HFFc6 (cell line): ENCODE measurements at regions not wholly inside any gene's neighbourhood (a gene's known extent, or its start where the extent isn't known, plus 50 kb on each side); places are given as distances from the start of the nearest gene placed in this dataset.

Experiments
- DNase-seq: peaks from one replicate; pipeline ENCODE4 v3.0.0-alpha.2; 2018
- H3K27ac Mint-ChIP-seq: 2 replicates; pipeline ENCODE4 v1.8.0; 2020; ENCODE audit warnings: mild to moderate bottlenecking, mixed read lengths
- H3K27me3 Mint-ChIP-seq: 2 replicates; pipeline ENCODE4 v1.8.0; 2021; ENCODE audit warnings: mild to moderate bottlenecking, moderate library complexity, mixed read lengths; ENCODE audit not compliant: insufficient read depth
- H3K36me3 Mint-ChIP-seq: 2 replicates; pipeline ENCODE4 v1.8.0; 2021; ENCODE audit warnings: low read depth, mixed read lengths
- H3K4me1 Mint-ChIP-seq: 2 replicates; pipeline ENCODE4 v1.8.0; 2020; ENCODE audit warnings: low read depth, mixed read lengths
- H3K4me3 Mint-ChIP-seq: 2 replicates; pipeline ENCODE4 v1.8.0; 2020; ENCODE audit warnings: mild to moderate bottlenecking, moderate library complexity, mixed read lengths
- H3K9me3 Mint-ChIP-seq: 2 replicates; pipeline ENCODE4 v1.8.0; 2020; ENCODE audit warnings: mild to moderate bottlenecking, mixed read lengths
- CTCF ChIP-seq: fragments of 200-600 bp; sonication (generic); IDR thresholded peaks from 2 replicates; pipeline ENCODE4 v1.5.0; 2021; ENCODE audit warnings: antibody characterized with exemption, mild to moderate bottlenecking

GRCh38 chr7:118754608-118755007 is 530.1 kb downstream of the ANKRD7 start:
- Mint-ChIP-seq H3K4me1 (no peaks in the 10 kb centered on the region), H3K4me3 (no peak overlapping the region), H3K9me3 (peaks cover 31% of the 10 kb centered on the region), H3K36me3 (no peaks in the 10 kb centered on the region), H3K27me3 (no peaks in the 10 kb centered on the region; the same call in 1 of the 2 replicates), H3K27ac (no peak overlapping the region)
- DNase-seq, result no peak
- no peak for TF ChIP-seq CTCF

- H3K9me3 Mint-ChIP-seq, result peaks cover 31% of the 10 kb centered on the region
- H3K36me3 Mint-ChIP-seq, result no peaks in the 10 kb centered on the region
- H3K27me3 Mint-ChIP-seq, result no peaks in the 10 kb centered on the region; the same call in 1 of the 2 replicates
- no peak for TF ChIP-seq CTCF
- no peaks in the 10 kb centered on the region for H3K4me1 Mint-ChIP-seq
- DNase-seq, result no peak
- no peak overlapping the region for H3K27ac Mint-ChIP-seq
- no peak overlapping the region for H3K4me3 Mint-ChIP-seq
Observed at GRCh38 chr7:118755067-118755625, 530.6 kb downstream of the ANKRD7 start.

- Mint-ChIP-seq H3K4me1 (no peaks in the 10 kb centered on the region), H3K9me3 (peaks cover 24% of the 10 kb centered on the region; the same call in 1 of the 2 replicates), H3K4me3 (no peak overlapping the region), H3K27me3 (no peaks in the 10 kb centered on the region), H3K36me3 (no peaks in the 10 kb centered on the region), H3K27ac (no peak overlapping the region)
- TF ChIP-seq CTCF, result no peak
- DNase-seq, result no peak
Observed at GRCh38 chr7:118757066-118757465, 532.6 kb downstream of the ANKRD7 start.

- no peak for TF ChIP-seq CTCF
- no peaks in the 10 kb centered on the region for H3K4me1 Mint-ChIP-seq
- no peak overlapping the region for H3K27ac Mint-ChIP-seq
- H3K4me3 Mint-ChIP-seq, result no peak overlapping the region
- no peaks in the 10 kb centered on the region for H3K27me3 Mint-ChIP-seq
- peaks cover 24% of the 10 kb centered on the region; the same call in 1 of the 2 replicates for H3K9me3 Mint-ChIP-seq
- H3K36me3 Mint-ChIP-seq, result no peaks in the 10 kb centered on the region
- DNase-seq, result no peak
Observed at GRCh38 chr7:118758582-118758981, 534.1 kb downstream of the ANKRD7 start.

- Mint-ChIP-seq H3K4me3 (no peak overlapping the region), H3K27ac (no peak overlapping the region), H3K9me3 (peaks cover 32% of the 10 kb centered on the region), H3K4me1 (no peaks in the 10 kb centered on the region), H3K27me3 (no peaks in the 10 kb centered on the region), H3K36me3 (no peaks in the 10 kb centered on the region)
- TF ChIP-seq CTCF, result no peak
- DNase-seq, result no peak
Observed at GRCh38 chr7:118759921-118760320, 535.4 kb downstream of the ANKRD7 start.

GRCh38 chr7:118762451-118762850 is 537.9 kb downstream of the ANKRD7 start:
- Mint-ChIP-seq H3K9me3 (peaks cover 23% of the 10 kb centered on the region), H3K36me3 (0 out of 2 replicates have a peak, but pooled peaks cover 4% of the 10 kb centered on the region), H3K27me3 (no peaks in the 10 kb centered on the region), H3K27ac (no peak overlapping the region), H3K4me1 (no peaks in the 10 kb centered on the region), H3K4me3 (no peak overlapping the region)
- TF ChIP-seq CTCF, result no peak
- no peak for DNase-seq
